HG03045 (cell line): ENCODE measurements at regions not wholly inside any gene's neighbourhood (a gene's known extent, or its start where the extent isn't known, plus 50 kb on each side); places are given as distances from the start of the nearest gene placed in this dataset.

ENCODE experiments used
- ATAC-seq: cut with Tn5 transposase; IDR thresholded peaks from one replicate; pipeline ENCODE4 v1.9.1; 2021; ENCODE audit warnings: mild to moderate bottlenecking, moderate library complexity; ENCODE audit not compliant: unreplicated experiment

GRCh38 chr20:57950764-57951485 lies 241.1 kb upstream of the PMEPA1 start:
- ATAC-seq: no peak

GRCh38 chr20:57948180-57948955 lies 238.6 kb upstream of the PMEPA1 start:
- ATAC-seq: no peak

- no peak for ATAC-seq
Observed at GRCh38 chr20:57947421-57948179, 237.8 kb upstream of the PMEPA1 start.

GRCh38 chr20:57946559-57947315 lies 236.9 kb upstream of the PMEPA1 start:
- no peak for ATAC-seq

GRCh38 chr20:57944988-57945387 lies 235.2 kb upstream of the PMEPA1 start:
- ATAC-seq: no peak

GRCh38 chr20:57943950-57944349 lies 234.1 kb upstream of the PMEPA1 start:
- ATAC-seq: no peak

GRCh38 chr20:57943291-57943690 lies 233.5 kb upstream of the PMEPA1 start:
- no peak for ATAC-seq

- no peak for ATAC-seq
Observed at GRCh38 chr20:57941604-57942381, 232.0 kb upstream of the PMEPA1 start.

- no peak for ATAC-seq
Observed at GRCh38 chr20:57940868-57941522, 231.2 kb upstream of the PMEPA1 start.

- ATAC-seq: no peak
Observed at GRCh38 chr20:57940376-57940775, 230.6 kb upstream of the PMEPA1 start.

- no peak for ATAC-seq
Observed at GRCh38 chr20:57939499-57939898, 229.7 kb upstream of the PMEPA1 start.

- ATAC-seq: no peak
Observed at GRCh38 chr20:57938158-57939108, 228.6 kb upstream of the PMEPA1 start.

GRCh38 chr20:57936636-57937385 lies 227.0 kb upstream of the PMEPA1 start:
- no peak for ATAC-seq

GRCh38 chr20:57934913-57935312 lies 225.1 kb upstream of the PMEPA1 start:
- no peak for ATAC-seq

GRCh38 chr20:57934007-57934805 lies 224.4 kb upstream of the PMEPA1 start:
- no peak for ATAC-seq

GRCh38 chr20:57932227-57932864 lies 222.5 kb upstream of the PMEPA1 start:
- ATAC-seq: no peak
